Endothelial cell of umbilical vein (primary cell): ENCODE measurements at regions not wholly inside any gene's neighbourhood (a gene's known extent, or its start where the extent isn't known, plus 50 kb on each side); places are given as distances from the start of the nearest gene placed in this dataset.
"Not testable (repeated sequence)": the region's sequence is repeated elsewhere in the genome, so short reads cannot be mapped to it uniquely, and the experiment has no call there.

ENCODE experiments used
- BruUV-seq: library from RNA; stranded (reverse); fragments of 400-500 nt; replicated peaks from 2 replicates; lab custom pipeline; 2021; lab: Mats Ljungman, UMichigan
- CTCF ChIA-PET: fragments of 300-600, 350-600 bp; sonication (Branson Sonifier 250); formaldehyde crosslinking; loops from one replicate; lab custom pipeline; 2021; ENCODE audit warnings: antibody characterized with exemption, inconsistent platforms; lab: Charles Lee
- POLR2A ChIA-PET: fragments of 300-600, 350-600 bp; sonication (Branson Sonifier 250); formaldehyde crosslinking; loops from one replicate; lab custom pipeline; 2021; ENCODE audit warnings: antibody characterized with exemption, inconsistent platforms; lab: Charles Lee
- DNase-seq: peaks from one replicate; pipeline ENCODE4 v3.0.0-alpha.2; 2011; ENCODE audit warnings: low read depth, low spot score
- FAIRE-seq: peaks from 2 replicates; lab custom pipeline; 2011; peaks lifted over from hg19 to GRCh38; lab: Jason Lieb, UNC
- H2AFZ ChIP-seq: 2 replicates; pipeline ENCODE4 v1.6.0; 2012; ENCODE audit warnings: low read depth, low read length, control low read depth, inconsistent platforms
- H3K27ac ChIP-seq: 2 replicates; pipeline ENCODE4 v1.5.1; 2011; ENCODE audit warnings: low read depth, mild to moderate bottlenecking, control low read depth, low read length, moderate library complexity; ENCODE audit not compliant: insufficient read depth
- H3K27me3 ChIP-seq, 2 experiments: 2 replicates each; pipeline versions ENCODE4 v1.6.0 to v1.6.1; 2011; ENCODE audit warnings: low read length in 2 of 2, mixed read lengths in 1 of 2; ENCODE audit not compliant: control insufficient read depth in 2 of 2, insufficient read depth in 2 of 2
- H3K36me3 ChIP-seq, 2 experiments: 2 replicates in 1 of 2; 3 replicates in 1 of 2; pipeline ENCODE4 v1.5.1; 2011; ENCODE audit warnings: low read length in 2 of 2, mild to moderate bottlenecking in 1 of 2, moderate library complexity in 1 of 2; ENCODE audit not compliant: control insufficient read depth in 2 of 2, insufficient read depth in 2 of 2; ENCODE audit errors: extremely low read depth in 1 of 2
- H3K4me1 ChIP-seq: 3 replicates; pipeline ENCODE4 v1.5.1; 2011; ENCODE audit warnings: mild to moderate bottlenecking, low read length; ENCODE audit not compliant: control insufficient read depth, insufficient read depth; ENCODE audit errors: extremely low read depth
- H3K4me2 ChIP-seq: 2 replicates; pipeline ENCODE4 v1.6.1; 2011; ENCODE audit warnings: low read length, control low read depth, mixed read lengths; ENCODE audit not compliant: insufficient read depth
- H3K4me3 ChIP-seq, 3 experiments: fragments of 200-600 bp in 1 of 3; sonication (generic), shearing (Covaris generic) in 1 of 3; replicated peaks in 1 of 3; 2 replicates each; pipeline ENCODE4 v1.5.1; 2011 to 2016; ENCODE audit warnings: control low read depth in 3 of 3, low read length in 3 of 3, mild to moderate bottlenecking in 2 of 3, inconsistent platforms in 1 of 3, low read depth in 1 of 3, moderate library complexity in 1 of 3; ENCODE audit not compliant: insufficient read depth in 1 of 3
- H3K79me2 ChIP-seq: 2 replicates; pipeline ENCODE4 v1.6.0; 2012; ENCODE audit warnings: low read length, inconsistent platforms; ENCODE audit not compliant: control insufficient read depth, insufficient read depth
- H3K9ac ChIP-seq: replicated peaks from 2 replicates; pipeline ENCODE3; 2011; ENCODE audit warnings: low read length, control low read depth; ENCODE audit not compliant: insufficient read depth; ENCODE audit errors: extremely low read depth
- H3K9me1 ChIP-seq: replicated peaks from 3 replicates; pipeline ENCODE4 v1.6.0; 2011; ENCODE audit warnings: mild to moderate bottlenecking, low read length; ENCODE audit not compliant: control insufficient read depth, insufficient read depth; ENCODE audit errors: extremely low read depth
- H3K9me3 ChIP-seq: replicated peaks from 2 replicates; pipeline ENCODE4 v1.5.1; 2012; ENCODE audit warnings: low read length, inconsistent platforms; ENCODE audit not compliant: control insufficient read depth, insufficient read depth
- H4K20me1 ChIP-seq: replicated peaks from 2 replicates; pipeline ENCODE3; 2011; ENCODE audit warnings: mild to moderate bottlenecking, low read length; ENCODE audit not compliant: control insufficient read depth, insufficient read depth; ENCODE audit errors: extremely low read depth
- EZH2 ChIP-seq: IDR thresholded peaks from 2 replicates; pipeline ENCODE4 v1.6.1; 2012; ENCODE audit warnings: borderline replicate concordance, low read depth, mild to moderate bottlenecking, moderate library complexity, low read length, inconsistent platforms; ENCODE audit not compliant: severe bottlenecking
- FOS ChIP-seq: IDR thresholded peaks from 2 replicates; pipeline ENCODE4 v1.6.1; 2011; ENCODE audit warnings: mild to moderate bottlenecking, low read length, moderate library complexity, borderline replicate concordance; ENCODE audit not compliant: insufficient read depth
- GATA2 ChIP-seq: IDR thresholded peaks from 2 replicates; pipeline ENCODE4 v1.7.0; 2011; ENCODE audit warnings: low read depth, mild to moderate bottlenecking, moderate library complexity, mixed read lengths, low read length; ENCODE audit not compliant: insufficient read length, insufficient read depth
- JUN ChIP-seq: IDR thresholded peaks from 2 replicates; pipeline ENCODE4 v1.6.1; 2011; ENCODE audit warnings: borderline replicate concordance, low read depth; ENCODE audit not compliant: insufficient read length, insufficient read depth
- MYC ChIP-seq: IDR thresholded peaks from one replicate; pipeline ENCODE4 v1.6.1; 2011; ENCODE audit warnings: mild to moderate bottlenecking, low read depth, low read length
- POLR2A ChIP-seq: IDR thresholded peaks from 2 replicates; pipeline ENCODE4 v1.6.1; 2012; ENCODE audit warnings: low read depth, mild to moderate bottlenecking, control low read depth, low read length
- POLR2AphosphoS5 ChIP-seq: IDR thresholded peaks from 2 replicates; pipeline ENCODE4 v1.6.1; 2012; ENCODE audit warnings: low read depth, mild to moderate bottlenecking, control low read depth, low read length, moderate library complexity; ENCODE audit not compliant: insufficient read depth
- dilution Hi-C: fragments of 300-500 bp; cut with MboI; formaldehyde crosslinking; loops from one replicate; pipeline ENCODE4 v1.15.0; 2019; ENCODE audit warnings: low sequenced_read_pairs; ENCODE audit not compliant: extremely low pct_ligation_motif_present
- intact Hi-C: fragments of 100-400 bp; cut with micrococcal nuclease; formaldehyde crosslinking; loops from one replicate; pipeline ENCODE4 v1.10.0; 2022
- TF ChIP-seq, protein P1 (sequence below): IDR thresholded peaks from 2 replicates; pipeline ENCODE4 v1.6.1; 2011; ENCODE audit not compliant: insufficient read depth, insufficient read length
- TF ChIP-seq, protein P2 (sequence below), 2 donors: IDR thresholded peaks; 1 replicate in 1 of 2; 2 replicates in 1 of 2; pipeline ENCODE4 v1.5.1; 2011; ENCODE audit warnings: low read length in 2 of 2, mild to moderate bottlenecking in 2 of 2, moderate library complexity in 2 of 2, control low read depth in 1 of 2, inconsistent platforms in 1 of 2, low read depth in 1 of 2; ENCODE audit not compliant: insufficient read depth in 1 of 2; ENCODE audit errors: extremely low read depth in 1 of 2

DNA sequence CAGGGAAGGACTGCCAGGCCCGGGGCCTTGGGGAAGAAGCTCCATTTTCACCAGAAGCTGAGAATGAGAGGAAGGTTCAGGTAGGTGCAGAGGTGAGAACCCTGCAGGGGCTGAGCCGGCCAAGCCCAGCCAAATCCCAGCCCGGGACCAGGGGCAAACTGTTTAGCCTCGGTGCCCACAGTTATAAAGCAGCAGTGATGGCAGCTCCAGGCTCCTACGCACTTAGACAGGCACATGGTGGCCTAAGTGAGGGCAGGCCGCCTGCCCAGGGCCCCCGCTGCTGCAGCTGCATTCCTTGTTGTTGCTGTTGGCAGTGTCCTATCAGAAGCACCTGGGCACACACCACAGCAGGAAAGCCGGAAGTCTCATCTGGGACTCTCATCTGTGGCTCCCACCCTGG, 159.9 kb upstream of the FOXD4L5 start:
- DNase-seq (no peak), FAIRE-seq (no peak)
- POLR2A ChIA-PET, result no interaction called here
- Histone ChIP-seq H3K4me1 (no peaks in the 10 kb centered on the region), H4K20me1 (no peaks in the 10 kb centered on the region), H3K9me1 (no peaks in the 10 kb centered on the region), H3K4me3 (no peak overlapping the region), H3K79me2 (no peaks in the 10 kb centered on the region), H3K4me2 (no peak overlapping the region), H3K27ac (no peak overlapping the region), H3K9ac (no peak overlapping the region), H3K27me3 (no peaks in the 10 kb centered on the region), H3K9me3 (no peaks in the 10 kb centered on the region), H2AFZ (no peak overlapping the region), H3K36me3 (no peaks in the 10 kb centered on the region)
- intact Hi-C loops, result no loop called here
- BruUV-seq, result no TSS peak
- CTCF ChIA-PET, result no interaction called here
- TF ChIP-seq, protein P1, sequence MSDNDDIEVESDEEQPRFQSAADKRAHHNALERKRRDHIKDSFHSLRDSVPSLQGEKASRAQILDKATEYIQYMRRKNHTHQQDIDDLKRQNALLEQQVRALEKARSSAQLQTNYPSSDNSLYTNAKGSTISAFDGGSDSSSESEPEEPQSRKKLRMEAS, result no peak
- TF ChIP-seq EZH2 (no peak), FOS (no peak), POLR2AphosphoS5 (no peak), POLR2A (no peak), JUN (no peak), MYC (no peak), GATA2 (no peak)
- TF ChIP-seq, protein P2, sequence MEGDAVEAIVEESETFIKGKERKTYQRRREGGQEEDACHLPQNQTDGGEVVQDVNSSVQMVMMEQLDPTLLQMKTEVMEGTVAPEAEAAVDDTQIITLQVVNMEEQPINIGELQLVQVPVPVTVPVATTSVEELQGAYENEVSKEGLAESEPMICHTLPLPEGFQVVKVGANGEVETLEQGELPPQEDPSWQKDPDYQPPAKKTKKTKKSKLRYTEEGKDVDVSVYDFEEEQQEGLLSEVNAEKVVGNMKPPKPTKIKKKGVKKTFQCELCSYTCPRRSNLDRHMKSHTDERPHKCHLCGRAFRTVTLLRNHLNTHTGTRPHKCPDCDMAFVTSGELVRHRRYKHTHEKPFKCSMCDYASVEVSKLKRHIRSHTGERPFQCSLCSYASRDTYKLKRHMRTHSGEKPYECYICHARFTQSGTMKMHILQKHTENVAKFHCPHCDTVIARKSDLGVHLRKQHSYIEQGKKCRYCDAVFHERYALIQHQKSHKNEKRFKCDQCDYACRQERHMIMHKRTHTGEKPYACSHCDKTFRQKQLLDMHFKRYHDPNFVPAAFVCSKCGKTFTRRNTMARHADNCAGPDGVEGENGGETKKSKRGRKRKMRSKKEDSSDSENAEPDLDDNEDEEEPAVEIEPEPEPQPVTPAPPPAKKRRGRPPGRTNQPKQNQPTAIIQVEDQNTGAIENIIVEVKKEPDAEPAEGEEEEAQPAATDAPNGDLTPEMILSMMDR (IDR thresholded peaks at IDR 0.05; ENCODE audit: extremely low read depth in 1 of 2, insufficient read depth in 1 of 2, low read depth in 1 of 2, low read length in 2 of 2), result no peak
- dilution Hi-C loops, result no loop called here

DNA sequence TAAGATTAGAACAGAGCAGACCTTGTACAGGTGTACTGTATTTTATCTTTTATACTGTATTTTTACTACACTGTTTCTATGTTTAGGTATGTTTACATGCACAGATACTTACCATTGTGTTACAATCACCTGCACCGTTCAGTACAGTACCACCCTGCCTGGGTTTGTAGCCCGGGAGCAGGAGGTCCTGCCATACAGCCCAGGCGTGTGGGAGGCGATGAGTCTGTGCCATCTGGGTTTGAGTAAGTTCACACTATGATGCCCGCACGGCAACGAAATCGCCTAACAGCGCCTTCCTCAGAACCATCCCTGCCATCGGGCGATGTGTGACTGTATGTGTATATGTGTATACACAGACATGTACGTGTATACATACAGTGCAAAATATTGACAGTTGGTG, 157.1 kb upstream of the FOXD4L5 start:
- H3K27ac ChIP-seq, H4K20me1 ChIP-seq, H3K9ac ChIP-seq, H3K79me2 ChIP-seq, FAIRE-seq, H3K4me1 ChIP-seq, H3K9me1 ChIP-seq, BruUV-seq, H3K4me3 ChIP-seq, dilution Hi-C loops, DNase-seq, H3K4me2 ChIP-seq, POLR2A ChIA-PET, H3K27me3 ChIP-seq, H2AFZ ChIP-seq, H3K36me3 ChIP-seq, intact Hi-C loops, CTCF ChIA-PET, H3K9me3 ChIP-seq: not testable (repeated sequence)

DNA sequence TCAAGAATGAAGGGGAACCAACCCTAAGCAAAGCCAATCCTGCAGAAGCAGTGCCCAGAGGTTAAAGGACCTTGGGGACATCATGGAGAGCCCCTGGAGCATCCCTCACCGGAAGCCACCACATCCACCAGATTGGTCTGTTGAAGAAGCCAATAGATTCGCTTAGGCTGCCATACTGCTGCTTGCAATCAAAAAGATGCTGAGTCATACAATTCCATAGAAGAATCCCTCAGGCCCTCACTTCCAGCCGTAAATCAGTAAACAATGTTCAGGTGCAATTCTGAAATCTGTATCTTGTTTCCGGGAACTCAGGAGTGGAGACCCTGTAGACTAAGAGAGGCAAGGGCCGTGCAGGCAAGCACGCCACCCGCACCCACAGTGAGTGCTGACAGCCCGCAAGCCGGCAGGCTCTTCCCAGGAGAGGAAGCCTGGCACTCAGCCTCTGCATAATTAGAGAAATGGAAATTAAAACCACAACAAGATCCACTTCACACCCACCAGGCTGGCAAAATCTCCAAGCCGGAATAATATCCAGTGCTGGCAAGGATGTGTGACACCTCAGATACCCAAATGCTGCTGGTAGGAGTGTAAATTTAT, 156.4 kb upstream of the FOXD4L5 start:
- H2AFZ ChIP-seq, H3K4me2 ChIP-seq, dilution Hi-C loops, CTCF ChIA-PET, H3K9me1 ChIP-seq, H3K4me1 ChIP-seq, H3K36me3 ChIP-seq, BruUV-seq, H3K27ac ChIP-seq, FAIRE-seq, H3K4me3 ChIP-seq, H3K79me2 ChIP-seq, H4K20me1 ChIP-seq, H3K9me3 ChIP-seq, intact Hi-C loops, DNase-seq, POLR2A ChIA-PET, H3K27me3 ChIP-seq, H3K9ac ChIP-seq: not testable (repeated sequence)
